ENCODE measurements at regions not wholly inside any gene's neighbourhood (a gene's known extent, or its start where the extent isn't known, plus 50 kb on each side); places are given as distances from the start of the nearest gene placed in this dataset.

DNA sequence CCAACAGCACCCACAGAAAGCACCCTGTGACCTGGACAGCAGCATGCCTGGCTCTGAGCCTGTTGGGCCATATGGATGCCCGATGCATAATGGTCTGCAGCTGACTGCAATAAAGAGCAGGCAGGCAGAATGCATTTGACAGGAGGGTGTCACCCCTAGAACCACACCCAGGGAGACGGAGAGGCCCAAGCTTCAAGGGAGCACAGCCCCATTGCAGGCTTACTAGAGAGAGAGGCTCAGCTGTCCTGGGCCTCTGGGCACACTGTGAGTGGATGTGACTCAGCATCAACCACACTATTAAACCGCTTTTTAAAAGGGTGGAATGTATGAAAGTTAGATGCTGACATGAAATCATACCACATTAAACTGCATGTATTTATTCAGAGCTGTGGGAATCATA is 365.3 kb downstream of the CTTN start:
- no peak overlapping the region for H3K4me3 ChIP-seq (ENCODE audit: low read length)
- TF ChIP-seq, protein P1, sequence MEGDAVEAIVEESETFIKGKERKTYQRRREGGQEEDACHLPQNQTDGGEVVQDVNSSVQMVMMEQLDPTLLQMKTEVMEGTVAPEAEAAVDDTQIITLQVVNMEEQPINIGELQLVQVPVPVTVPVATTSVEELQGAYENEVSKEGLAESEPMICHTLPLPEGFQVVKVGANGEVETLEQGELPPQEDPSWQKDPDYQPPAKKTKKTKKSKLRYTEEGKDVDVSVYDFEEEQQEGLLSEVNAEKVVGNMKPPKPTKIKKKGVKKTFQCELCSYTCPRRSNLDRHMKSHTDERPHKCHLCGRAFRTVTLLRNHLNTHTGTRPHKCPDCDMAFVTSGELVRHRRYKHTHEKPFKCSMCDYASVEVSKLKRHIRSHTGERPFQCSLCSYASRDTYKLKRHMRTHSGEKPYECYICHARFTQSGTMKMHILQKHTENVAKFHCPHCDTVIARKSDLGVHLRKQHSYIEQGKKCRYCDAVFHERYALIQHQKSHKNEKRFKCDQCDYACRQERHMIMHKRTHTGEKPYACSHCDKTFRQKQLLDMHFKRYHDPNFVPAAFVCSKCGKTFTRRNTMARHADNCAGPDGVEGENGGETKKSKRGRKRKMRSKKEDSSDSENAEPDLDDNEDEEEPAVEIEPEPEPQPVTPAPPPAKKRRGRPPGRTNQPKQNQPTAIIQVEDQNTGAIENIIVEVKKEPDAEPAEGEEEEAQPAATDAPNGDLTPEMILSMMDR (IDR thresholded peaks at IDR 0.05; ENCODE audit: insufficient read depth, low read depth, low read length, missing control alignments) = no peak
- DNase-seq (ENCODE audit: low read depth) = no peak

GRCh38 chr11:70764356-70764905 is 366.1 kb downstream of the CTTN start:
- DNase-seq (ENCODE audit: low read depth) = no peak
- no peak overlapping the region for H3K4me3 ChIP-seq (ENCODE audit: low read length)
- TF ChIP-seq, protein P1 (IDR thresholded peaks at IDR 0.05; ENCODE audit: insufficient read depth, low read depth, low read length, missing control alignments) = no peak

- no peak overlapping the region for H3K4me3 ChIP-seq (ENCODE audit: low read length)
- DNase-seq (ENCODE audit: low read depth) = no peak
- TF ChIP-seq, protein P1 (IDR thresholded peaks at IDR 0.05; ENCODE audit: insufficient read depth, low read depth, low read length, missing control alignments) = no peak
Observed at GRCh38 chr11:70766901-70767300, 368.6 kb downstream of the CTTN start.

GRCh38 chr11:70768346-70769095 is 370.2 kb downstream of the CTTN start:
- TF ChIP-seq, protein P1 (IDR thresholded peaks at IDR 0.05; ENCODE audit: insufficient read depth, low read depth, low read length, missing control alignments) = no peak
- no peak overlapping the region for H3K4me3 ChIP-seq (ENCODE audit: low read length)
- no peak for DNase-seq (ENCODE audit: low read depth)

GRCh38 chr11:70769106-70769505 is 370.8 kb downstream of the CTTN start:
- no peak for DNase-seq (ENCODE audit: low read depth)
- H3K4me3 ChIP-seq (ENCODE audit: low read length) = no peak overlapping the region

DNA sequence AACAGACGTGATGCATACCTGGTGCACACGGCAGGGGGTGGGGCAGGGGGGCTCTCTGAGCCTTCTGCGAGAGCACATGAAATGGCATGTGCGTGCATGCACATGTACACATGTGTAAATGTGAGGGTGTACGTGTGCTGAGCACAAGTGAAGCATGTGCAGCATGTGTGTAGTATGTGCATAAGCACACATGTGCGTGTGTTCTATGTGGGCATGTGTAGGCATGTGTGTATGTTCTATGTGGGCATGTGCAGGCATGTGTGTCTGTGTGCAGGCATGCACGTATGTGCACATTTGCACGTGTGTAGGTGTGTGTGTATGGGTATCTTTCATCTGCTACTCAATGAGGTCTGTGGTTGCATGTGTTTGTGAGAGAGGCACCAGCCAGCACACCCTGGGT is 371.2 kb downstream of the CTTN start:
- no peak overlapping the region for H3K4me3 ChIP-seq (ENCODE audit: low read length)
- TF ChIP-seq, protein P1 (IDR thresholded peaks at IDR 0.05; ENCODE audit: insufficient read depth, low read depth, low read length, missing control alignments) = no peak
- DNase-seq (ENCODE audit: low read depth) = no peak

More at GRCh38 chr11:70769106-70769505, 370.8 kb downstream of the CTTN start:
- TF ChIP-seq, protein P1 (IDR thresholded peaks at IDR 0.05; ENCODE audit: insufficient read depth, low read depth, low read length, missing control alignments) = no peak

Measured in epithelial cell of esophagus (primary cell).